ENCODE measurements at regions not wholly inside any gene's neighbourhood (a gene's known extent, or its start where the extent isn't known, plus 50 kb on each side); places are given as distances from the start of the nearest gene placed in this dataset.

- Histone ChIP-seq H3K36me3 (ENCODE audit: low read depth, missing control alignments) (no peaks in the 10 kb centered on the region), H3K27ac (no peak overlapping the region), H3K4me1 (no peaks in the 10 kb centered on the region), H3K27me3 (no peaks in the 10 kb centered on the region), H3K9me3 (no peaks in the 10 kb centered on the region), H3K4me3 (no peak overlapping the region)
- intact Hi-C loops (cut with DNase I; ENCODE audit: low total_unique reads): no loop called here
- 84 to 89% methylated on average over 2 of the region's 2 CpGs for WGBS, 2 donors
- TF ChIP-seq POLR2A (IDR thresholded peaks at IDR 0.05) (no peak), CTCF (IDR thresholded peaks at IDR 0.05) (no peak)
- DNase-seq: no peak
Observed at GRCh38 chr6:14860774-14861173, 385.1 kb upstream of the JARID2 start.

- TF ChIP-seq POLR2A (IDR thresholded peaks at IDR 0.05): no peak
- TF ChIP-seq CTCF (IDR thresholded peaks at IDR 0.05): no peak
- WGBS, 2 donors: 79 to 86% methylated on average over 4 of the region's 4 CpGs
Observed at GRCh38 chr6:14861491-14861943, 384.4 kb upstream of the JARID2 start.

GRCh38 chr6:14862845-14863244 lies 383.0 kb upstream of the JARID2 start:
- intact Hi-C loops (cut with DNase I; ENCODE audit: low total_unique reads): no loop called here
- no peaks in the 10 kb centered on the region for H3K27me3 ChIP-seq
- H3K27ac ChIP-seq: no peak overlapping the region
- no peaks in the 10 kb centered on the region for H3K9me3 ChIP-seq
- TF ChIP-seq CTCF (IDR thresholded peaks at IDR 0.05) (no peak), POLR2A (IDR thresholded peaks at IDR 0.05) (no peak)
- DNase-seq: no peak
- H3K4me3 ChIP-seq: no peak overlapping the region
- 91 to 93% methylated on average over 3 of the region's 3 CpGs for WGBS, 2 donors
- H3K4me1 ChIP-seq: no peaks in the 10 kb centered on the region
- H3K36me3 ChIP-seq (ENCODE audit: low read depth, missing control alignments): no peaks in the 10 kb centered on the region

More at GRCh38 chr6:14861491-14861943, 384.4 kb upstream of the JARID2 start:
- no peaks in the 10 kb centered on the region for H3K36me3 ChIP-seq (ENCODE audit: low read depth, missing control alignments)
- no peaks in the 10 kb centered on the region for H3K27me3 ChIP-seq
- intact Hi-C loops (cut with DNase I; ENCODE audit: low total_unique reads): no loop called here
- no peak overlapping the region for H3K27ac ChIP-seq
- DNase-seq: no peak
- H3K4me1 ChIP-seq: no peaks in the 10 kb centered on the region
- H3K4me3 ChIP-seq: no peak overlapping the region
- H3K9me3 ChIP-seq: no peaks in the 10 kb centered on the region

GRCh38 chr6:14863902-14864850 lies 381.7 kb upstream of the JARID2 start:
- Histone ChIP-seq H3K27me3 (no peaks in the 10 kb centered on the region), H3K4me1 (no peaks in the 10 kb centered on the region), H3K9me3 (no peaks in the 10 kb centered on the region), H3K36me3 (ENCODE audit: low read depth, missing control alignments) (no peaks in the 10 kb centered on the region), H3K4me3 (no peak overlapping the region), H3K27ac (no peak overlapping the region)
- intact Hi-C loops (cut with DNase I; ENCODE audit: low total_unique reads): no loop called here
- DNase-seq: no peak
- 77 to 80% methylated on average over 14 of the region's 14 CpGs for WGBS, 2 donors
- no peak for TF ChIP-seq POLR2A (IDR thresholded peaks at IDR 0.05)
- TF ChIP-seq CTCF (IDR thresholded peaks at IDR 0.05): no peak
